HEK293 (cell line): ENCODE measurements at regions not wholly inside any gene's neighbourhood (a gene's known extent, or its start where the extent isn't known, plus 50 kb on each side); places are given as distances from the start of the nearest gene placed in this dataset.

Experiments
- AEBP2 ChIP-seq: fragments of 450-650 bp; formaldehyde crosslinking; IDR thresholded peaks from 2 replicates; pipeline ENCODE4 v1.5.1; 2016; ENCODE audit warnings: missing biosample characterization, missing genetic modification characterization, borderline replicate concordance
- GLIS2 ChIP-seq: fragments of 450-650 bp; formaldehyde crosslinking; IDR thresholded peaks from 2 replicates; pipeline ENCODE4 v1.5.1; 2016; ENCODE audit warnings: missing biosample characterization, missing genetic modification characterization
- KLF10 ChIP-seq: fragments of 450-650 bp; IDR thresholded peaks from 2 replicates; pipeline ENCODE4 v1.5.1; 2018; ENCODE audit warnings: missing biosample characterization, mild to moderate bottlenecking, missing genetic modification characterization
- ZNF18 ChIP-seq: fragments of 450-650 bp; formaldehyde crosslinking; IDR thresholded peaks from 2 replicates; pipeline ENCODE4 v1.5.1; 2016; ENCODE audit warnings: missing biosample characterization, missing genetic modification characterization
- ZNF366 ChIP-seq: fragments of 450-650 bp; formaldehyde crosslinking; conservative IDR thresholded peaks from 2 replicates; pipeline ENCODE4 v1.5.1; 2016; ENCODE audit warnings: missing biosample characterization, missing genetic modification characterization
- ZNF404 ChIP-seq: fragments of 450-650 bp; formaldehyde crosslinking; IDR thresholded peaks from 2 replicates; pipeline ENCODE4 v1.5.1; 2017; ENCODE audit warnings: missing biosample characterization, missing genetic modification characterization
- ZNF423 ChIP-seq: fragments of 450-650 bp; formaldehyde crosslinking; IDR thresholded peaks from 2 replicates; pipeline ENCODE4 v1.5.1; 2016; ENCODE audit warnings: missing biosample characterization, missing genetic modification characterization
- ZNF629 ChIP-seq: fragments of 450-650 bp; formaldehyde crosslinking; IDR thresholded peaks from 2 replicates; pipeline ENCODE4 v1.5.1; 2017; ENCODE audit warnings: missing biosample characterization, missing genetic modification characterization
- ZNF777 ChIP-seq: fragments of 450-650 bp; formaldehyde crosslinking; IDR thresholded peaks from 2 replicates; pipeline ENCODE4 v1.5.1; 2017; ENCODE audit warnings: missing biosample characterization, missing genetic modification characterization, borderline replicate concordance
- ZNF785 ChIP-seq: fragments of 450-650 bp; formaldehyde crosslinking; IDR thresholded peaks from 2 replicates; pipeline ENCODE4 v1.5.1; 2016; ENCODE audit warnings: missing biosample characterization, missing genetic modification characterization
- TF ChIP-seq, protein P1 (sequence below): fragments of 450-650 bp; formaldehyde crosslinking; IDR thresholded peaks from 2 replicates; pipeline ENCODE4 v1.5.1; 2016; ENCODE audit warnings: missing biosample characterization, missing genetic modification characterization
- TF ChIP-seq, protein P2 (sequence below): fragments of 450-650 bp; formaldehyde crosslinking; IDR thresholded peaks from 2 replicates; pipeline ENCODE4 v1.5.1; 2017; ENCODE audit warnings: missing biosample characterization, missing genetic modification characterization
- TF ChIP-seq, protein P3 (sequence below): fragments of 450-650 bp; formaldehyde crosslinking; IDR thresholded peaks from 2 replicates; pipeline ENCODE4 v1.5.1; 2016; ENCODE audit warnings: missing biosample characterization, missing genetic modification characterization
- TF ChIP-seq, protein P4 (sequence below): fragments of 450-650 bp; formaldehyde crosslinking; IDR thresholded peaks from 2 replicates; pipeline ENCODE4 v1.5.1; 2016; ENCODE audit warnings: missing biosample characterization, missing genetic modification characterization
- TF ChIP-seq, protein P5 (sequence below): fragments of 450-650 bp; formaldehyde crosslinking; IDR thresholded peaks from 2 replicates; pipeline ENCODE4 v1.5.1; 2016; ENCODE audit warnings: missing biosample characterization, missing genetic modification characterization
- TF ChIP-seq, protein P6 (sequence below): fragments of 450-650 bp; formaldehyde crosslinking; IDR thresholded peaks from 2 replicates; pipeline ENCODE4 v1.5.1; 2016; ENCODE audit warnings: missing biosample characterization, missing genetic modification characterization
- TF ChIP-seq, protein P7 (sequence below): fragments of 450-650 bp; formaldehyde crosslinking; IDR thresholded peaks from 2 replicates; pipeline ENCODE4 v1.5.1; 2017; ENCODE audit warnings: missing biosample characterization, missing genetic modification characterization

- TF ChIP-seq, protein P1, sequence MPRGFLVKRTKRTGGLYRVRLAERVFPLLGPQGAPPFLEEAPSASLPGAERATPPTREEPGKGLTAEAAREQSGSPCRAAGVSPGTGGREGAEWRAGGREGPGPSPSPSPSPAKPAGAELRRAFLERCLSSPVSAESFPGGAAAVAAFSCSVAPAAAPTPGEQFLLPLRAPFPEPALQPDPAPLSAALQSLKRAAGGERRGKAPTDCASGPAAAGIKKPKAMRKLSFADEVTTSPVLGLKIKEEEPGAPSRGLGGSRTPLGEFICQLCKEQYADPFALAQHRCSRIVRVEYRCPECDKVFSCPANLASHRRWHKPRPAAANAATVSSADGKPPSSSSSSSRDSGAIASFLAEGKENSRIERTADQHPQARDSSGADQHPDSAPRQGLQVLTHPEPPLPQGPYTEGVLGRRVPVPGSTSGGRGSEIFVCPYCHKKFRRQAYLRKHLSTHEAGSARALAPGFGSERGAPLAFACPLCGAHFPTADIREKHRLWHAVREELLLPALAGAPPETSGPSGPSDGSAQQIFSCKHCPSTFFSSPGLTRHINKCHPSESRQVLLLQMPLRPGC (tag by site-specific recombination) = peak; percentile 58; the same call in 1 of the 2 replicates
- TF ChIP-seq ZNF629 (tag by site-specific recombination) = 0 out of 2 replicates have a peak, but pooled peaks have one; percentile 18
- peak; percentile 48; the same call in 1 of the 2 replicates for TF ChIP-seq KLF10 (tag by site-specific recombination)
- peak; percentile 67 for TF ChIP-seq ZNF366 (tag by site-specific recombination)
- TF ChIP-seq, protein P2, sequence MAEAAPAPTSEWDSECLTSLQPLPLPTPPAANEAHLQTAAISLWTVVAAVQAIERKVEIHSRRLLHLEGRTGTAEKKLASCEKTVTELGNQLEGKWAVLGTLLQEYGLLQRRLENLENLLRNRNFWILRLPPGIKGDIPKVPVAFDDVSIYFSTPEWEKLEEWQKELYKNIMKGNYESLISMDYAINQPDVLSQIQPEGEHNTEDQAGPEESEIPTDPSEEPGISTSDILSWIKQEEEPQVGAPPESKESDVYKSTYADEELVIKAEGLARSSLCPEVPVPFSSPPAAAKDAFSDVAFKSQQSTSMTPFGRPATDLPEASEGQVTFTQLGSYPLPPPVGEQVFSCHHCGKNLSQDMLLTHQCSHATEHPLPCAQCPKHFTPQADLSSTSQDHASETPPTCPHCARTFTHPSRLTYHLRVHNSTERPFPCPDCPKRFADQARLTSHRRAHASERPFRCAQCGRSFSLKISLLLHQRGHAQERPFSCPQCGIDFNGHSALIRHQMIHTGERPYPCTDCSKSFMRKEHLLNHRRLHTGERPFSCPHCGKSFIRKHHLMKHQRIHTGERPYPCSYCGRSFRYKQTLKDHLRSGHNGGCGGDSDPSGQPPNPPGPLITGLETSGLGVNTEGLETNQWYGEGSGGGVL (tag by site-specific recombination) = peak; percentile 54
- TF ChIP-seq AEBP2 (tag by site-specific recombination) = no peak
- TF ChIP-seq, protein P3, sequence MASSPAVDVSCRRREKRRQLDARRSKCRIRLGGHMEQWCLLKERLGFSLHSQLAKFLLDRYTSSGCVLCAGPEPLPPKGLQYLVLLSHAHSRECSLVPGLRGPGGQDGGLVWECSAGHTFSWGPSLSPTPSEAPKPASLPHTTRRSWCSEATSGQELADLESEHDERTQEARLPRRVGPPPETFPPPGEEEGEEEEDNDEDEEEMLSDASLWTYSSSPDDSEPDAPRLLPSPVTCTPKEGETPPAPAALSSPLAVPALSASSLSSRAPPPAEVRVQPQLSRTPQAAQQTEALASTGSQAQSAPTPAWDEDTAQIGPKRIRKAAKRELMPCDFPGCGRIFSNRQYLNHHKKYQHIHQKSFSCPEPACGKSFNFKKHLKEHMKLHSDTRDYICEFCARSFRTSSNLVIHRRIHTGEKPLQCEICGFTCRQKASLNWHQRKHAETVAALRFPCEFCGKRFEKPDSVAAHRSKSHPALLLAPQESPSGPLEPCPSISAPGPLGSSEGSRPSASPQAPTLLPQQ (tag by site-specific recombination) = peak; percentile 93
- TF ChIP-seq, protein P4, sequence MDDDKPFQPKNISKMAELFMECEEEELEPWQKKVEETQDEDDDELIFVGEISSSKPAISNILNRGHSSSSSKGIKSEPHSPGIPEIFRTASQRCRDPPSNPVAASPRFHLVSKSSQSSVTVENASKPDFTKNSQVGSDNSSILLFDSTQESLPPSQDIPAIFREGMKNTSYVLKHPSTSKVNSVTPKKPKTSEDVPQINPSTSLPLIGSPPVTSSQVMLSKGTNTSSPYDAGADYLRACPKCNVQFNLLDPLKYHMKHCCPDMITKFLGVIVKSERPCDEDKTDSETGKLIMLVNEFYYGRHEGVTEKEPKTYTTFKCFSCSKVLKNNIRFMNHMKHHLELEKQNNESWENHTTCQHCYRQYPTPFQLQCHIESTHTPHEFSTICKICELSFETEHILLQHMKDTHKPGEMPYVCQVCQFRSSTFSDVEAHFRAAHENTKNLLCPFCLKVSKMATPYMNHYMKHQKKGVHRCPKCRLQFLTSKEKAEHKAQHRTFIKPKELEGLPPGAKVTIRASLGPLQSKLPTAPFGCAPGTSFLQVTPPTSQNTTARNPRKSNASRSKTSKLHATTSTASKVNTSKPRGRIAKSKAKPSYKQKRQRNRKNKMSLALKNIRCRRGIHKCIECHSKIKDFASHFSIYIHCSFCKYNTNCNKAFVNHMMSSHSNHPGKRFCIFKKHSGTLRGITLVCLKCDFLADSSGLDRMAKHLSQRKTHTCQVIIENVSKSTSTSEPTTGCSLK (tag by site-specific recombination) = no peak
- TF ChIP-seq ZNF785 (tag by site-specific recombination) = no peak
- TF ChIP-seq ZNF18 (tag by site-specific recombination) = no peak
- TF ChIP-seq, protein P5, sequence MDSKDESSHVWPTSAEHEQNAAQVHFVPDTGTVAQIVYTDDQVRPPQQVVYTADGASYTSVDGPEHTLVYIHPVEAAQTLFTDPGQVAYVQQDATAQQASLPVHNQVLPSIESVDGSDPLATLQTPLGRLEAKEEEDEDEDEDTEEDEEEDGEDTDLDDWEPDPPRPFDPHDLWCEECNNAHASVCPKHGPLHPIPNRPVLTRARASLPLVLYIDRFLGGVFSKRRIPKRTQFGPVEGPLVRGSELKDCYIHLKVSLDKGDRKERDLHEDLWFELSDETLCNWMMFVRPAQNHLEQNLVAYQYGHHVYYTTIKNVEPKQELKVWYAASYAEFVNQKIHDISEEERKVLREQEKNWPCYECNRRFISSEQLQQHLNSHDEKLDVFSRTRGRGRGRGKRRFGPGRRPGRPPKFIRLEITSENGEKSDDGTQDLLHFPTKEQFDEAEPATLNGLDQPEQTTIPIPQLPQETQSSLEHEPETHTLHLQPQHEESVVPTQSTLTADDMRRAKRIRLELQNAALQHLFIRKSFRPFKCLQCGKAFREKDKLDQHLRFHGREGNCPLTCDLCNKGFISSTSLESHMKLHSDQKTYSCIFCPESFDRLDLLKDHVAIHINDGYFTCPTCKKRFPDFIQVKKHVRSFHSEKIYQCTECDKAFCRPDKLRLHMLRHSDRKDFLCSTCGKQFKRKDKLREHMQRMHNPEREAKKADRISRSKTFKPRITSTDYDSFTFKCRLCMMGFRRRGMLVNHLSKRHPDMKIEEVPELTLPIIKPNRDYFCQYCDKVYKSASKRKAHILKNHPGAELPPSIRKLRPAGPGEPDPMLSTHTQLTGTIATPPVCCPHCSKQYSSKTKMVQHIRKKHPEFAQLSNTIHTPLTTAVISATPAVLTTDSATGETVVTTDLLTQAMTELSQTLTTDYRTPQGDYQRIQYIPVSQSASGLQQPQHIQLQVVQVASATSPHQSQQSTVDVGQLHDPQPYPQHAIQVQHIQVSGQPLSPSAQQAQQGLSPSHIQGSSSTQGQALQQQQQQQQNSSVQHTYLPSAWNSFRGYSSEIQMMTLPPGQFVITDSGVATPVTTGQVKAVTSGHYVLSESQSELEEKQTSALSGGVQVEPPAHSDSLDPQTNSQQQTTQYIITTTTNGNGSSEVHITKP = peak; percentile 61
- no peak for TF ChIP-seq ZNF404 (tag by site-specific recombination)
- TF ChIP-seq ZNF423 (tag by site-specific recombination) = peak; percentile 63
- TF ChIP-seq, protein P6, sequence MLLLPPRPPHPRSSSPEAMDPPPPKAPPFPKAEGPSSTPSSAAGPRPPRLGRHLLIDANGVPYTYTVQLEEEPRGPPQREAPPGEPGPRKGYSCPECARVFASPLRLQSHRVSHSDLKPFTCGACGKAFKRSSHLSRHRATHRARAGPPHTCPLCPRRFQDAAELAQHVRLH (tag by site-specific recombination) = no peak
- peak; percentile 88 for TF ChIP-seq GLIS2 (tag by site-specific recombination)
- TF ChIP-seq ZNF777 (tag by site-specific recombination) = peak; percentile 56; the same call in 1 of the 2 replicates
- TF ChIP-seq, protein P7, sequence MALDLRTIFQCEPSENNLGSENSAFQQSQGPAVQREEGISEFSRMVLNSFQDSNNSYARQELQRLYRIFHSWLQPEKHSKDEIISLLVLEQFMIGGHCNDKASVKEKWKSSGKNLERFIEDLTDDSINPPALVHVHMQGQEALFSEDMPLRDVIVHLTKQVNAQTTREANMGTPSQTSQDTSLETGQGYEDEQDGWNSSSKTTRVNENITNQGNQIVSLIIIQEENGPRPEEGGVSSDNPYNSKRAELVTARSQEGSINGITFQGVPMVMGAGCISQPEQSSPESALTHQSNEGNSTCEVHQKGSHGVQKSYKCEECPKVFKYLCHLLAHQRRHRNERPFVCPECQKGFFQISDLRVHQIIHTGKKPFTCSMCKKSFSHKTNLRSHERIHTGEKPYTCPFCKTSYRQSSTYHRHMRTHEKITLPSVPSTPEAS (tag by site-specific recombination) = no peak
Observed at GRCh38 chr18:22348521-22349316, 69.0 kb downstream of the CTAGE1 start (continued).
